IPS-NIHi7 (cell line): ENCODE measurements at regions not wholly inside any gene's neighbourhood (a gene's known extent, or its start where the extent isn't known, plus 50 kb on each side); places are given as distances from the start of the nearest gene placed in this dataset.
A peak's percentile ranks its signal among the peaks of the same experiment; 100 is the strongest.

Experiments
- DNase-seq: peaks from one replicate; pipeline ENCODE4 v3.0.0; 2012; ENCODE audit warnings: mixed read lengths; ENCODE audit errors: extremely low spot score

- DNase-seq: no peak
These were observed 379.1 kb downstream of the SUCLA2 start for GRCh38 chr13:47621931-47622330.

GRCh38 chr13:47611664-47612288 is 389.3 kb downstream of the SUCLA2 start:
- DNase-seq: no peak

GRCh38 chr13:47610687-47611086 is 390.4 kb downstream of the SUCLA2 start:
- no peak for DNase-seq

GRCh38 chr13:47603365-47603764 is 397.7 kb downstream of the SUCLA2 start:
- no peak for DNase-seq

GRCh38 chr13:47598340-47598911 is 402.6 kb downstream of the SUCLA2 start:
- DNase-seq: no peak

- DNase-seq: peak; percentile 34
These were observed 406.2 kb downstream of the SUCLA2 start for GRCh38 chr13:47594833-47595232.

- no peak for DNase-seq
These were observed 408.8 kb downstream of the SUCLA2 start for GRCh38 chr13:47592256-47592655.

GRCh38 chr13:47588676-47589075 is 412.4 kb downstream of the SUCLA2 start:
- DNase-seq: peak; percentile 15

GRCh38 chr13:47572375-47572774 is 428.7 kb downstream of the SUCLA2 start:
- no peak for DNase-seq

GRCh38 chr13:47564041-47564440 is 437.0 kb downstream of the SUCLA2 start:
- DNase-seq: no peak

- no peak for DNase-seq
These were observed 444.4 kb downstream of the SUCLA2 start for GRCh38 chr13:47556703-47557102.

GRCh38 chr13:47555235-47555634 is 445.8 kb downstream of the SUCLA2 start:
- no peak for DNase-seq

GRCh38 chr13:47553329-47553977 is 447.6 kb downstream of the SUCLA2 start:
- peak; percentile 35 for DNase-seq

GRCh38 chr13:47549219-47549752 is 451.8 kb downstream of the SUCLA2 start:
- peak; percentile 21 for DNase-seq

GRCh38 chr13:47548294-47548840 is 452.7 kb downstream of the SUCLA2 start:
- no peak for DNase-seq

- DNase-seq: no peak
These were observed 454.5 kb downstream of the SUCLA2 start for GRCh38 chr13:47546391-47547225.

- no peak for DNase-seq
These were observed 455.7 kb downstream of the SUCLA2 start for GRCh38 chr13:47545201-47546024.

- DNase-seq: no peak
These were observed 461.8 kb downstream of the SUCLA2 start for GRCh38 chr13:47539317-47539716.

- no peak for DNase-seq
These were observed 477.3 kb downstream of the SUCLA2 start for GRCh38 chr13:47523771-47524170.

GRCh38 chr13:47521890-47522487 is 479.1 kb downstream of the SUCLA2 start:
- DNase-seq: no peak

- no peak for DNase-seq
These were observed 481.4 kb downstream of the SUCLA2 start for GRCh38 chr13:47519626-47520025.
